GM12891 (cell line): ENCODE measurements at regions not wholly inside any gene's neighbourhood (a gene's known extent, or its start where the extent isn't known, plus 50 kb on each side); places are given as distances from the start of the nearest gene placed in this dataset.

Experiments
- POLR2A ChIP-seq: IDR thresholded peaks from 2 replicates; pipeline ENCODE4 v1.6.1; 2011; ENCODE audit warnings: low read depth, low read length, control low read depth
- SPI1 ChIP-seq: IDR thresholded peaks from 2 replicates; pipeline ENCODE4 v1.6.1; 2011; ENCODE audit warnings: low read depth, low read length, control low read depth
- TAF1 ChIP-seq: IDR thresholded peaks from 2 replicates; pipeline ENCODE4 v1.6.1; 2011; ENCODE audit warnings: low read depth, low read length, control low read depth

DNA sequence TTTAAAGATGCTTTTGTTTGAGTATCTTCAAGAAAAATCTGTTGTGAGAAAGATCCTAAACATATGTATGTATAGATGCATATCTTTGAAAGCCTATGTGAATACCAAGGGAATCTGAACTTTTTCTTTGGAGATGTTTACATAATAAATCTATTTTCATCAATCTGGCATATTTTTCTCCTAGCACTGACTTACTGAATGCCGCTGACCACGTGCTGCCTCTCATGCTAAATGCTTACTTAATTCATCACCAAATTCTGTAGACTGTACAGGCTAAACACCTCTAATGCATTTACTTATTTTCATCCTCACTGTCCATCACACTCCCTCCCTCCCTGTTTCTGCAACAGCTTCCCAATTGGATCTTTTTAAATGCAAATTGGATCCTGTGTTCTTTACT lies 566.2 kb upstream of the WWC1 start:
- TF ChIP-seq SPI1 (no peak), TAF1 (no peak), POLR2A (no peak)
